GM21723 (cell line): ENCODE measurements at regions not wholly inside any gene's neighbourhood (a gene's known extent, or its start where the extent isn't known, plus 50 kb on each side); places are given as distances from the start of the nearest gene placed in this dataset.

Experiments used
- ATAC-seq: cut with Tn5 transposase; IDR thresholded peaks from one replicate; pipeline ENCODE4 v1.9.1; 2021; ENCODE audit warnings: mild to moderate bottlenecking, moderate library complexity; ENCODE audit not compliant: unreplicated experiment

DNA sequence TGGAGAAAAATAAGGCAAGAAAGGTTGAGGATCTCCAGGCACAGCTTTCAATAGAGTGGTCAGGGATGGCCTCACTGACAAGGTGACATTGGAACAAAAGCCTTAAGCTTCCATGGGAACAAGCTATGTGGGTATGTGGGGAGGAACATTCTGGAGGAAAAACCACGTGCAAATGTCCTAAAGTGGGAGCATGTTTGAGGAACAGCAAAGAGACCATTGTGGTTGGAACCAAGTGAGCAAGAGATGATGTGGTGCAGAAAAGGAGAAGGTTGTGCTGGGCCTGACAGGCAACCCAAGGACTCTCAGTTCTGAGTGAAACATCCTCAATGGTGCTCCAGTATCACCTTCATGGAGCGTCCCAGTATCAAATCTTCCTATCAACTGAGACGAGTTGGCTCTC is 184.0 kb downstream of the CAND1 start:
- ATAC-seq: no peak

DNA sequence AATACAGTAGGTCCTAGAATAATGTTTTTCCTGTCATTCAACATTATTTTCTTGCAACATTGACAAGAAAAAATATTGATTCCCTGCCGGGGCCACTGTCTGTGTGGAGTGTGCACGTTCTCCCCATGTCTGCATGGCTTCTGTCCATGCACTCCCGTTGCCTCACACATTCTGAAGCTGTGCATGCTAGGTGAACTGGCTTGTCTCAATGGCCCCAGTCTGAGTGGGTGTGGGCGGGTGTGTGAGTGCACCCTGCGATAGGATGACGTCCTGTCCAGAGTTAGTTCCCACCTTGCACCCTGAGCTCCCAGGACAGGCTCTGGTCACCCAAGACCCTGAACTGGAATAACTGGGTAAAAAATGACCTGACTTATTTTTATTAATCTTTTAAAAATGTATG is 186.1 kb downstream of the CAND1 start:
- no peak for ATAC-seq

DNA sequence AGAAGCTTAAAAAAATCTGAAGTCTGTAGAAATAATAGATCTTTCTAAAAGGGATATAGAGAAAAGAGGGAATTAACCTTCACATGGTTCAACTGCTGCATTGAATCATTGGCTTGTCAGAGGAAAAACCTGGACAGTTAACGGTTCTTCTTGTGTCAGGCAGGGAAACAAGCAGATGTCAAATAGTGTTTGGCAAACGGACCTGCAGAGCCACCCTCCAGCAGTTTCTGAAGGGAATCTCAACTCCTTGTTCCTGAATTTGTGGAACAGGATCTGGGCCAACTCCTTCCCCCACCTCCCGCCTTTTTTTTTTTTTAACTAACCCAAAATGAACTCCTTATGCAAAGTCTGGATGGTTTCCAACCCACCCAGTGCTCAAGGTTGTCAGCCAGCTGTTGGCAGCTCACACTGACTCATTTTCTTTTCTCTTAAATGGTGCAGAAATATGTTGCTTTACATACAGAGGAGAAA is 187.3 kb downstream of the CAND1 start:
- no peak for ATAC-seq

GRCh38 chr12:67457136-67457535 is 188.0 kb downstream of the CAND1 start:
- ATAC-seq: no peak

DNA sequence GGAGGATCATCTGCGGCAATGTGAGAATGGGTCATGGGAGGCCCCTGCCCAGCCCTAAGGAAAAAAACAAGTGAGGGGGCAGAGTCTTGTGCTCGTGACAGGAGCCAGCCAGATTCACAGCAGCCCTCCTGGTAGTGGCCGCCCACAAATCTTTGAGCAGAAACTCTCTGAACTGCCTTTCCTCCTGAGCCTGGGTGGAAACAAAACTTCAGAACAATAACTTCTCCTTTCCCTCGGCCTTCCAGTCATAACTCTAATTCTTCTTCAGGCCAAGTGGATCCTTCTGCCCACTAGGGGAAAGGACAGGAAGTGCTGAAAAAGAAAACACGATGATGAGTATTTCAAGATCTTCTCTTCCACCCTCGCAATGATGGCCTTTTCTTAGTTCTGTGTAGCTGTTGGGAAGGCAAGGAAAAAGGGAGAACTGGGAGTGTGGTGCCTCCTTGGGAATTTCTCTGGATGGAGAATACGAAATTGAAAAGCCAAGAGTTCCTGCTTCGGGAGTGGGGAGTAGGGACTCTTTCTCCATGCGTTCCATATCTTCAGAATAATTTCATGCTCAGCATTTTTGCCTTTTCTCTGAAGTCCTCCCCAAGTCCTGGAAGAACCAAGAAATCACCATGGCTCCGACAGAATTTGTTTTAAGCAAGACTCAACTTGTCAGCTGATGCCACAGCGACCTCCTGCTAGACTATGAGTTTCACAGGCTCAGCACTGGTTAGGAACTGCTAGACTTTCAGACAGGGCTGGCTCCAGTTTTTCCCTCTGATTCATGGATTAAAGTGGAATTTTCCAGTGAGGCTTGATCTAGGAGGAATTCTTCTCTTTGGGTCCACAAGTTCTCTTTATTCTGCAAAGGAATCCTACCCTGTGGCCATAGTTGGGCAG is 188.9 kb downstream of the CAND1 start:
- no peak for ATAC-seq

DNA sequence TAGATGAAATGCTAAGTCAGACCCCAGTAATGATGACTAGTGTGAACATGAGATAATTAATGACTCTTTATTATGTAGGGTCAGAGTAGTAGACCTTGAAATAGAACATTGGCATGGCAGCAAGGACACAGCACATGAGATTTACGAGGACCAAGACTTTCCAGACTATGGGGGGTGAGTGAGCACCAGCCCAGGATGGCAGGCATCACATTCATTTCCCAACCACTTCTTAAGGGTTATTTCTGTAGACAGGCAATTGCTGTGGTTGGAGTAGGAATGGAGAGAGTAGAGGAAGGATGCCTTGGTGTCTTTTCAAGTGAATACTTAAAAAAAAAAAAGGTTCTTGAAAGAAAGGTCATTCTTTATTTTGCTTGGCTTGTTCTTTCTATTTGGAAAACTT is 189.4 kb upstream of the DYRK2 start:
- no peak for ATAC-seq

DNA sequence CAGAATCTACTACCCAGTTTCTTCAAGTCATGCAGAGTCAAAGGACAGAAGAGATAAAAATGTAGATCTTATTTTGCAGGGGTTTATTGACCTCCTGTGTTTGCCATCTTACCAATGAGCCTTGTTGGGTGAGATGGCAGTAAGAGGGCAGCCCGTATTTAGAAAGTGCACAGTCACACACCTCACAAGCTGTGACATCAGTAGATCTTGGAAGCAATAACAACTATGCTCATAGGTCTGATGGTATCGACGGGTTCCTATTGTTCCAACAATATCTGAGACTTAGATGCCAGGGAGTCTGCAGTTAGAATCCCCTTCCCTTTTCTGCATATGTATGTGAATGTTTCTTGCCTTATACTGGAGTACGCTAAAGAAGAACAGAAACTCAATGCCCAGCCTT is 189.0 kb upstream of the DYRK2 start:
- no peak for ATAC-seq

DNA sequence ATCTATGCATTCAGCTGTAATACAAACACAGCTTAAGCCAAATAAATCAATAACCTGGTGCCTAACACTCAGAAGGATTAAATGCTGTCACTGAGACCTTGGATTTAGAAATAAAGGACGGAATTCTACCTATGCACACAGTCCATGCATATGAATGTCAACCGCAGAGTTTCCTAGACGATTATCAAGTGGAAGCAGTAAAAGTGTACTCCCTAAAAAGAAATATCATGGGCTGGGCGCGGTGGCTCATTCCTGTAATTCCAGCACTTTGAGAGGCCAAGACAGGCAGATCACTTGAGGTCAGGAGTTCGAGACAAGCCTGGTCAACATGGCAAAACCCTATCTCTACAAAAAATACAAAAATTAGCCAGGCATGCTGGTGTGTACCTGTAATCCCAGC is 188.2 kb upstream of the DYRK2 start:
- no peak for ATAC-seq

GRCh38 chr12:67468549-67469245 is 179.8 kb upstream of the DYRK2 start:
- no peak for ATAC-seq

GRCh38 chr12:67469666-67470065 is 178.9 kb upstream of the DYRK2 start:
- ATAC-seq: no peak

GRCh38 chr12:67471810-67472209 is 176.7 kb upstream of the DYRK2 start:
- ATAC-seq: no peak

GRCh38 chr12:67472539-67472938 is 176.0 kb upstream of the DYRK2 start:
- no peak for ATAC-seq

DNA sequence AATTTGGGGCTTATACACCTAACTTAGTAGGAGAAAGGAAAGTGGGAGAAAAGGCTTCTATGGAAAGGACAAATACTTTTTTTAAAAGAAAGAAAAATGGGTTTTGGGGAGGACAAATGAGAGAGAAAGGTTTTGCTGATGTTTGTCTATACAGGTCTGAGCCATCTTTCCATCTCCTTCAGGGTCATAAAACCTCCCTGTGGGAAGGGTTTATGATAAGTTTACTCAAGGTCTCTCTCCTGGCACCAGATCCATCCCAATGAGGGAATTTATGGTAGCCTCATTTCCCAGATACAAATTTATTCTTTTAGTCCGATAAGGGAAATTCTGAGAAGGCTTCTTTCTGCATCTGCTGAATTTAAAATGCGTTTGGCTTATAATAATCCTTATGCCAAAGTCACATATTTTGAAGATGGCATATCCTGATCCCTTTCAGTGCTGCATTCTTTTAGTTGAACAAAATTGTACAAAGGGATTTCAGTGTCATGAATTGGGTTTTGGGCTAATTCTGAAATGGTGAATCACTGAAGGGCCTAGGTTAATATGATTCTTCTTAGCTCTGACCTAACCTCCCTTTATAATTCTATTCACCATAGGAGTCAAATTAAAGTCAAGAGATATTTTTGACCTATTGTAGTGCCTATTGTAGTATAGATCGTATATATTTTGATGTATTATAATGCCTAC is 173.5 kb upstream of the DYRK2 start:
- no peak for ATAC-seq

- ATAC-seq: no peak
These were observed 172.8 kb upstream of the DYRK2 start for GRCh38 chr12:67475725-67476124.

DNA sequence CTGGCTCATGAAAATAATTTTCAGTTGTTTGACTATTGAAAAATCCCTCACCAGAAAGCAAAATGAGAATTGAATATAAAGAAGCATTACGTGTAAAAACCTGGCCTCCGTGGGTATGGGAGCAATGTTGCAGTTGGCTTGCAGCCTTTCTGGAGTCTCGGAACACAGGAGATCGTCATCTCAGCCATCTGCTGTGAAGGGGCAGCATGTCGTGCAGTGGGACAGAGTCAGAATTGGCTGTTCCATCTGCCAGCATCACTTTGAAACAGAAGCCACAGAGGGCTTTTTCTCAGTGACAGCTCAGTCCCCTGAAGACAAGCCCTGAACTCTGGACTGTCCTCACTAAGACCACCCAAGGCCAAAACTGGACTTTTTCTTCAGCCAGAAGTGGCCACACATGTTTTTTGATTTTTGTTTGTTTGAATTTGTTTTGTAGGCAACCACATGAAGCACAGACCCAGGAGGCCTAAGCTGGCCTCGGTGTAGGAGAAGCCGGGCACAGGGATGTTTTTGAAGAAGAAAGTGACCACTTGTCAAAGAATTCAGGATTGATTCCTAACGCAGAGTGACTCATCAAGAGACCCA is 170.8 kb upstream of the DYRK2 start:
- ATAC-seq: no peak

- ATAC-seq: peak; percentile 67
These were observed 165.5 kb upstream of the DYRK2 start for GRCh38 chr12:67482751-67483661.

DNA sequence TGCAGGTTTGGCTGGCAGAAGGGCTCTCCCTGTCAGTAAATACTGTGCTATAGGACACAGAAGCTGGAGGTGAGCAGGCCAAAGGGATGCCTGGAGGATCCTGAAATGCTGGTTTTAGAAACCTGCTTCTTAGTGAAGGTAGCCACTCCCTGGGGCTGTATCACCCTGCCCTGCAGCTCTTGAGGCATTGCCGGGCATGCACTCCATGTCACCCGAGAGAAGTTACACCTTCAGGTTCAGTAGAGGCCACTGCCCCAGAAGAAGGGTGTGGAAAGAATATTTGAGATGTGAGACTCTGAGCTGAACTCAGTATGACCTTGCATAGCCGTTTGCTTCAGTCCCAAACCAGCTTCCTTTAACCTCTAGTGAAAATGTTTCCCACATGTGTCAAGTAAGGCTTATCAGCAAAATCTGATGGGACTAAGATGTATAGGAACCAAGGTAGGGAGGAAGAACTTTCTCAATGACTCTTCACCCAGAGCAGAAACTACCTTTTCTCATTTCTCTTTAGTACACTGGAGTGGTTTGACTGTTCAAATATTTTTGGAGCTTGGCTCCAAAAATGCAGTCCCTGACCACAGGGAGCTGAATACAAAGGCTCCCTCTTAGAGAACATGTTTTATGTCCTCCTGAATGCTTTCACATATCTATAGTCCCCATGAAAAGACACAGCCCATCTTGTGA is 164.5 kb upstream of the DYRK2 start:
- peak; percentile 58 for ATAC-seq

DNA sequence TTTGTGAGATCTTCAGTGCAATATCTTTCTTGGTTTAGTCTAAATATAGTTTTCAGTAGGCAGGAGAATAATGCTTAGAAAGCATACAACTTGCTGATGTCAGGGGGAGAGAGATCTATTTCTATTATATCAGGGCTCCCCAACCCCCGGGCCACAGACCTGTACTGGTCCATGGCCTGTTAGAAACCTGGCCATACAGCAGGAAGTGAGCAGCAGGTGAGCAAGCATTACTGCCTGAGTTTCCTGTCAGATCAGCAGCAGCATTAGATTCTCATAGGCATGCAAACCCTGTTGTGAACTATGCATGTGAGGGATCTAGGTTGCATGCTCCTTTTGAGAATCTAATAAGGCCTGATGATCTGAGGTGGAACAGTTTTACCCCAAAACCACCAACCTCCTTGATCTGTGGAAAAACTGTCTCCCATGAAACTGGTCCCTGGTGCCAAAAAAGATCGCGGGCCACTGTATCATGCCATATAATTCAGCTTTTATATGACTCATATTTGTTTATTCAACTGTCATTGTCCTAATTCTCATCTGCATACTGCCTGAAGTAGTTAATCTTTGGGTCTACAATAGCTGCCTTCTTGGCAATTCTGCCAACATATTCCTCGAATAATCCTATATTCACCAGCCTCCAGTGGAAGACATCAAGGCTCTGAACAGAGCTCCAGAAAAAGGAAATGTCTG is 163.6 kb upstream of the DYRK2 start:
- no peak for ATAC-seq

DNA sequence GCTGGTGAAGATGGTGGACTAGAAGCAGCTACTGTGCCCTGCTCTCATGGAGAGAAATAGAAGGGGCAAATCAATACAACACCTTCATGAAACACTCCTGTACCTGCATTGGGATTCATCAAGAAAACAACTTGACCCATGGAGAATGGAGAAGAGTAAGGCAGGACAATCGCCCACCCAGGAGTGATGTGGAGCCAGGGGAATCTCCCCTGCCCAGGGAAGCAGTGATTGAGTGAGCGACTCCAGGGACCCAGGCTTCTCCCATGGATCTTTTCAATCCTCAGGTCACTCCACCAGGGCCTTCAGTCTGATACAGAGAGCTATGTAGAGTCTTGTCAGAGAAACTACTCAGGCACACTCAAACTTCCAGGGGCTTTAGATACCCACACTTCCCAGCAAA is 161.9 kb upstream of the DYRK2 start:
- ATAC-seq: no peak
